CD14-positive monocyte (primary cell): ENCODE measurements at regions not wholly inside any gene's neighbourhood (a gene's known extent, or its start where the extent isn't known, plus 50 kb on each side); places are given as distances from the start of the nearest gene placed in this dataset.

ENCODE experiments used
- DNase-seq, 3 donors: peaks; one replicate each; pipeline ENCODE4 v3.0.0-alpha.2; 2011 to 2022
- H2AFZ ChIP-seq: 2 replicates; pipeline ENCODE4 v1.6.0; 2012; ENCODE audit warnings: mild to moderate bottlenecking, low read depth, low read length, inconsistent platforms; ENCODE audit not compliant: insufficient read depth, poor library complexity, severe bottlenecking
- H3K27ac ChIP-seq, 2 donors: 1 replicate in 1 of 2; 2 replicates in 1 of 2; pipeline ENCODE4 v1.5.1; 2012 to 2013; ENCODE audit warnings: low read length in 2 of 2, control low read depth in 1 of 2, inconsistent platforms in 1 of 2, low read depth in 1 of 2, mild to moderate bottlenecking in 1 of 2
- H3K27me3 ChIP-seq, 2 donors: one replicate each; pipeline versions ENCODE4 v1.6.0 to v1.6.1; 2011 to 2013; ENCODE audit warnings: low read length in 2 of 2; ENCODE audit not compliant: control insufficient read depth in 2 of 2, insufficient read depth in 2 of 2
- H3K36me3 ChIP-seq, 2 donors: replicated peaks in 1 of 2; 1 replicate in 1 of 2; 2 replicates in 1 of 2; pipeline versions ENCODE4 v1.5.1 to v1.6.1; 2012 to 2013; ENCODE audit warnings: low read length in 2 of 2, control low read depth in 1 of 2, inconsistent platforms in 1 of 2, mild to moderate bottlenecking in 1 of 2; ENCODE audit not compliant: insufficient read depth in 2 of 2, control insufficient read depth in 1 of 2
- H3K4me1 ChIP-seq, 2 donors: 1 replicate in 1 of 2; 2 replicates in 1 of 2; pipeline versions ENCODE4 v1.5.1 to v1.6.1; 2012 to 2013; ENCODE audit warnings: low read length in 2 of 2, control low read depth in 1 of 2, inconsistent platforms in 1 of 2, mild to moderate bottlenecking in 1 of 2, moderate library complexity in 1 of 2; ENCODE audit not compliant: insufficient read depth in 2 of 2, control insufficient read depth in 1 of 2
- H3K4me2 ChIP-seq: replicated peaks from 2 replicates; pipeline ENCODE3; 2012; ENCODE audit warnings: low read length, moderate library complexity, mild to moderate bottlenecking; ENCODE audit not compliant: poor library complexity, severe bottlenecking; ENCODE audit errors: extremely low read depth
- H3K4me3 ChIP-seq, 3 experiments: fragments of 200-600 bp in 1 of 3; sonication (generic) in 1 of 3; replicated peaks in 1 of 3; 1 replicate in 2 of 3; 2 replicates in 1 of 3; pipeline ENCODE4 v1.5.1; 2011 to 2013; ENCODE audit warnings: low read length in 3 of 3, mild to moderate bottlenecking in 3 of 3, control low read depth in 2 of 3, low read depth in 2 of 3, inconsistent platforms in 1 of 3, moderate library complexity in 1 of 3
- H3K79me2 ChIP-seq: 2 replicates; pipeline ENCODE4 v1.6.0; 2012; ENCODE audit warnings: mild to moderate bottlenecking, control low read depth, inconsistent platforms, low read length, moderate library complexity; ENCODE audit not compliant: insufficient read depth
- H3K9ac ChIP-seq: 2 replicates; pipeline ENCODE4 v1.6.0; 2017; ENCODE audit warnings: low read length, mild to moderate bottlenecking; ENCODE audit not compliant: insufficient read depth, poor library complexity, severe bottlenecking
- H3K9me3 ChIP-seq, 2 donors: replicated peaks in 1 of 2; 1 replicate in 1 of 2; 2 replicates in 1 of 2; pipeline versions ENCODE4 v1.5.1 to v1.6.1; 2012 to 2013; ENCODE audit warnings: low read length in 2 of 2, control low read depth in 1 of 2; ENCODE audit not compliant: control insufficient read depth in 1 of 2, insufficient read depth in 1 of 2
- H4K20me1 ChIP-seq: 2 replicates; pipeline ENCODE4 v1.6.0; 2012; ENCODE audit warnings: mild to moderate bottlenecking, low read length, control low read depth, moderate library complexity; ENCODE audit not compliant: insufficient read depth
- H3K27ac Mint-ChIP-seq, 7 donors: one replicate each; pipeline ENCODE4 v1.8.0; 2020; ENCODE audit warnings: mild to moderate bottlenecking in 7 of 7, mixed read lengths in 7 of 7, moderate library complexity in 6 of 7, inconsistent platforms in 2 of 7
- H3K27me3 Mint-ChIP-seq, 3 donors: one replicate each; pipeline ENCODE4 v1.8.0; 2021 to 2022; ENCODE audit warnings: low read depth in 3 of 3, mild to moderate bottlenecking in 3 of 3, mixed read lengths in 3 of 3, moderate library complexity in 3 of 3, inconsistent platforms in 1 of 3
- H3K36me3 Mint-ChIP-seq, 2 donors: one replicate each; pipeline ENCODE4 v1.8.0; 2020; ENCODE audit warnings: mixed read lengths in 2 of 2, inconsistent platforms in 1 of 2, mild to moderate bottlenecking in 1 of 2
- H3K4me1 Mint-ChIP-seq: one replicate; pipeline ENCODE4 v1.8.0; 2020; ENCODE audit warnings: mild to moderate bottlenecking, mixed read lengths
- H3K4me3 Mint-ChIP-seq, 2 donors: one replicate each; pipeline ENCODE4 v1.8.0; 2020; ENCODE audit warnings: mild to moderate bottlenecking in 2 of 2, mixed read lengths in 2 of 2, moderate library complexity in 1 of 2
- H3K9me3 Mint-ChIP-seq, 7 donors: one replicate each; pipeline ENCODE4 v1.8.0; 2020 to 2022; ENCODE audit warnings: mixed read lengths in 7 of 7, mild to moderate bottlenecking in 6 of 7, moderate library complexity in 6 of 7, inconsistent platforms in 2 of 7
- WGBS: methylation state at CpG from one replicate; pipeline ENCODE4 v1.1.5; 2013; ENCODE audit warnings: missing lambda C conversion rate; ENCODE audit not compliant: insufficient coverage; 5-methylcytosine and 5-hydroxymethylcytosine counted together
- intact Hi-C, 2 donors: fragments of 100-400 bp; cut with micrococcal nuclease; formaldehyde crosslinking; loops; one replicate each; pipeline versions ENCODE4 v1.15.0 to v1.15.1; 2023
- TF ChIP-seq, protein P1 (sequence below): fragments of 200-600 bp; IDR thresholded peaks from one replicate; pipeline ENCODE4 v1.8.0; 2022; ENCODE audit warnings: antibody characterized with exemption, mild to moderate bottlenecking

DNA sequence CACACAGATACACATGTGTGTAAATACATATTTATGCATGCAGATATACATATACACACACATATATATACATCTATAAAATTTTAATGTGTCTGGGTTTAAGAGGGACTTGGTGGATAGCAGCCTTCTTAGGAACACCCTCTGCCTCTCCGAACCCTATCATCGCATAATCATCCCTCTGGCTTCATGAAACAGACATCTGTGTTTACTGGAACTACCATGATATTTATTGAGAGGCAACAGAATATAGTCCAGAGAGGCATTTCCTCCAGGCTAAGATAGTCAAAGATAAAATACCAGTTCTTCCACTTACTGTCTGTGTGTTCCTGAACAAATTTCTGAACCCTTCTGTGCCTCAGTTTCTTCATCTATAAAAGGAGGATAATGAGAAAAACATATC, 239.0 kb upstream of the FANCL start:
- no peak overlapping the region for H3K27ac Mint-ChIP-seq
- H4K20me1 ChIP-seq: no peaks in the 10 kb centered on the region
- H3K4me2 ChIP-seq: no peak overlapping the region
- H3K79me2 ChIP-seq: no peaks in the 10 kb centered on the region
- H3K27me3 Mint-ChIP-seq: peaks cover 0 to 1% (median 0%) of the 10 kb centered on the region in 3 donors
- no peaks in the 10 kb centered on the region for H3K27me3 ChIP-seq
- H3K4me1 Mint-ChIP-seq: no peaks in the 10 kb centered on the region
- H3K9me3 ChIP-seq: no peaks in the 10 kb centered on the region
- no peak overlapping the region for H3K4me3 Mint-ChIP-seq
- no peak overlapping the region for H2AFZ ChIP-seq
- H3K36me3 ChIP-seq: no peaks in the 10 kb centered on the region
- H3K9ac ChIP-seq: no peak overlapping the region
- intact Hi-C loops: no loop called here
- no peak overlapping the region for H3K27ac ChIP-seq
- DNase-seq: no peak
- no peaks in the 10 kb centered on the region for H3K4me1 ChIP-seq
- TF ChIP-seq, protein P1, sequence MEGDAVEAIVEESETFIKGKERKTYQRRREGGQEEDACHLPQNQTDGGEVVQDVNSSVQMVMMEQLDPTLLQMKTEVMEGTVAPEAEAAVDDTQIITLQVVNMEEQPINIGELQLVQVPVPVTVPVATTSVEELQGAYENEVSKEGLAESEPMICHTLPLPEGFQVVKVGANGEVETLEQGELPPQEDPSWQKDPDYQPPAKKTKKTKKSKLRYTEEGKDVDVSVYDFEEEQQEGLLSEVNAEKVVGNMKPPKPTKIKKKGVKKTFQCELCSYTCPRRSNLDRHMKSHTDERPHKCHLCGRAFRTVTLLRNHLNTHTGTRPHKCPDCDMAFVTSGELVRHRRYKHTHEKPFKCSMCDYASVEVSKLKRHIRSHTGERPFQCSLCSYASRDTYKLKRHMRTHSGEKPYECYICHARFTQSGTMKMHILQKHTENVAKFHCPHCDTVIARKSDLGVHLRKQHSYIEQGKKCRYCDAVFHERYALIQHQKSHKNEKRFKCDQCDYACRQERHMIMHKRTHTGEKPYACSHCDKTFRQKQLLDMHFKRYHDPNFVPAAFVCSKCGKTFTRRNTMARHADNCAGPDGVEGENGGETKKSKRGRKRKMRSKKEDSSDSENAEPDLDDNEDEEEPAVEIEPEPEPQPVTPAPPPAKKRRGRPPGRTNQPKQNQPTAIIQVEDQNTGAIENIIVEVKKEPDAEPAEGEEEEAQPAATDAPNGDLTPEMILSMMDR: no peak
- WGBS: no CpG with 5 or more reads among the region's 2 CpGs
- H3K9me3 Mint-ChIP-seq: peaks cover 0 to 3% (median 0%) of the 10 kb centered on the region in 7 donors
- H3K36me3 Mint-ChIP-seq: no peaks in the 10 kb centered on the region
- H3K4me3 ChIP-seq: no peak overlapping the region

DNA sequence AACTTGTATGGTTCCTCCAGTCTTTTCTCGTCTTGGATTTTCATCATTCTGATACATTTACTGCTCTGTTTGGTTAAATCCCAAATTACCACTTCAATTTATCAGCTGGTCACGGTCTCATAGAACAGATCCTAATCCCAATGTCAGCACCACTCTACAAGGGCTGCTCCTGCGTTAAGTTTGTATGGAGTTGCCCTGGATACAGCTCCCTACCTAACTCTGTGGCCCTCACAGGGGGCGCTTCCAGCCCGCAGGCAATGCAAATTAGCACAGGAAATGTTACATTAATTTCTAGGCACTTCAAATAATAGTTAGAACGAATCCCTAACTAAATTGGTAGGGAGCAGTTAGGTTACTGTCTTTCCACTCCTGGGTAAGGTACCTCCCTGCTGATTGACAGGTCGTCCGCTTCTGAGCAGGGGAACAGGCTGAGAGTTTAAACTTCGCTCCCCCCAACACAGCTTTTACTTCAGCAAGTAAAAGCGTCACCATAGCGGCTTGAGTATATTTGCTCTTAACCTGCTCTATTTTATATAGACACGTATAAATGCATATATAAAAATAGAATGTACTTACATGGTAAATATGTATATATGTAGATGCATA, 238.5 kb upstream of the FANCL start:
- Mint-ChIP-seq H3K9me3 (peaks cover 0 to 3% (median 0%) of the 10 kb centered on the region in 7 donors), H3K36me3 (no peaks in the 10 kb centered on the region), H3K27me3 (peaks cover 0 to 1% (median 0%) of the 10 kb centered on the region in 3 donors), H3K4me1 (no peaks in the 10 kb centered on the region), H3K4me3 (no peak overlapping the region), H3K27ac (no peak overlapping the region)
- Histone ChIP-seq H3K9me3 (no peaks in the 10 kb centered on the region), H3K79me2 (no peaks in the 10 kb centered on the region), H3K36me3 (no peaks in the 10 kb centered on the region), H3K27ac (no peak overlapping the region), H3K27me3 (no peaks in the 10 kb centered on the region), H2AFZ (no peak overlapping the region), H4K20me1 (no peaks in the 10 kb centered on the region), H3K4me1 (no peaks in the 10 kb centered on the region), H3K4me2 (no peak overlapping the region), H3K4me3 (no peak overlapping the region), H3K9ac (no peak overlapping the region)
- intact Hi-C loops: no loop called here
- TF ChIP-seq, protein P1: no peak
- no peak for DNase-seq
- 100% methylated on average over 3 of the region's 12 CpGs for WGBS
